ENCODE measurements at regions not wholly inside any gene's neighbourhood (a gene's known extent, or its start where the extent isn't known, plus 50 kb on each side); places are given as distances from the start of the nearest gene placed in this dataset.

GRCh38 chr1:115577513-115577912 is 64.3 kb upstream of the VANGL1 start:
- no peak for DNase-seq (ENCODE audit: low read depth)
- in situ Hi-C loops (cut with HindIII; ENCODE audit: low pct_unique_long_range_greater_than_20kb, low sequenced_read_pairs) = no loop called here

GRCh38 chr1:115575661-115576060 is 66.1 kb upstream of the VANGL1 start:
- in situ Hi-C loops (cut with HindIII; ENCODE audit: low pct_unique_long_range_greater_than_20kb, low sequenced_read_pairs) = no loop called here
- DNase-seq (ENCODE audit: low read depth) = no peak

- no peak for DNase-seq (ENCODE audit: low read depth)
- in situ Hi-C loops (cut with HindIII; ENCODE audit: low pct_unique_long_range_greater_than_20kb, low sequenced_read_pairs) = no loop called here
These were observed 69.1 kb upstream of the VANGL1 start for GRCh38 chr1:115572710-115573109.

- in situ Hi-C loops (cut with HindIII; ENCODE audit: low pct_unique_long_range_greater_than_20kb, low sequenced_read_pairs) = no loop called here
- DNase-seq (ENCODE audit: low read depth) = no peak
These were observed 74.3 kb upstream of the VANGL1 start for GRCh38 chr1:115567431-115567830.

GRCh38 chr1:115565791-115566190 is 76.0 kb upstream of the VANGL1 start:
- in situ Hi-C loops (cut with HindIII; ENCODE audit: low pct_unique_long_range_greater_than_20kb, low sequenced_read_pairs) = no loop called here
- DNase-seq (ENCODE audit: low read depth) = no peak

- in situ Hi-C loops (cut with HindIII; ENCODE audit: low pct_unique_long_range_greater_than_20kb, low sequenced_read_pairs) = no loop called here
- no peak for DNase-seq (ENCODE audit: low read depth)
These were observed 76.4 kb upstream of the VANGL1 start for GRCh38 chr1:115565353-115565752.

GRCh38 chr1:115564201-115564600 is 77.6 kb upstream of the VANGL1 start:
- DNase-seq (ENCODE audit: low read depth) = no peak
- in situ Hi-C loops (cut with HindIII; ENCODE audit: low pct_unique_long_range_greater_than_20kb, low sequenced_read_pairs) = no loop called here

- in situ Hi-C loops (cut with HindIII; ENCODE audit: low pct_unique_long_range_greater_than_20kb, low sequenced_read_pairs) = no loop called here
- DNase-seq (ENCODE audit: low read depth) = no peak
These were observed 81.7 kb upstream of the VANGL1 start for GRCh38 chr1:115560027-115560426.

- in situ Hi-C loops (cut with HindIII; ENCODE audit: low pct_unique_long_range_greater_than_20kb, low sequenced_read_pairs) = no loop called here
- DNase-seq (ENCODE audit: low read depth) = no peak
These were observed 83.5 kb upstream of the VANGL1 start for GRCh38 chr1:115558275-115558674.

- in situ Hi-C loops (cut with HindIII; ENCODE audit: low pct_unique_long_range_greater_than_20kb, low sequenced_read_pairs) = no loop called here
- no peak for DNase-seq (ENCODE audit: low read depth)
These were observed 84.1 kb upstream of the VANGL1 start for GRCh38 chr1:115557715-115558114.

- no peak for DNase-seq (ENCODE audit: low read depth)
- in situ Hi-C loops (cut with HindIII; ENCODE audit: low pct_unique_long_range_greater_than_20kb, low sequenced_read_pairs) = no loop called here
These were observed 85.5 kb upstream of the VANGL1 start for GRCh38 chr1:115556236-115556635.

- DNase-seq (ENCODE audit: low read depth) = no peak
- in situ Hi-C loops (cut with HindIII; ENCODE audit: low pct_unique_long_range_greater_than_20kb, low sequenced_read_pairs) = no loop called here
These were observed 86.3 kb upstream of the VANGL1 start for GRCh38 chr1:115555446-115555845.

GRCh38 chr1:115547696-115548095 is 94.1 kb upstream of the VANGL1 start:
- in situ Hi-C loops (cut with HindIII; ENCODE audit: low pct_unique_long_range_greater_than_20kb, low sequenced_read_pairs) = no loop called here
- no peak for DNase-seq (ENCODE audit: low read depth)

- in situ Hi-C loops (cut with HindIII; ENCODE audit: low pct_unique_long_range_greater_than_20kb, low sequenced_read_pairs) = no loop called here
- no peak for DNase-seq (ENCODE audit: low read depth)
These were observed 94.9 kb upstream of the VANGL1 start for GRCh38 chr1:115546846-115547245.

GRCh38 chr1:115545791-115546733 is 95.7 kb upstream of the VANGL1 start:
- DNase-seq (ENCODE audit: low read depth) = peak; percentile 94
- in situ Hi-C loops (cut with HindIII; ENCODE audit: low pct_unique_long_range_greater_than_20kb, low sequenced_read_pairs) = no loop called here

- in situ Hi-C loops (cut with HindIII; ENCODE audit: low pct_unique_long_range_greater_than_20kb, low sequenced_read_pairs) = no loop called here
- DNase-seq (ENCODE audit: low read depth) = no peak
These were observed 96.6 kb upstream of the VANGL1 start for GRCh38 chr1:115545096-115545720.

GRCh38 chr1:115544131-115544530 is 97.6 kb upstream of the VANGL1 start:
- no peak for DNase-seq (ENCODE audit: low read depth)
- in situ Hi-C loops (cut with HindIII; ENCODE audit: low pct_unique_long_range_greater_than_20kb, low sequenced_read_pairs) = no loop called here

- in situ Hi-C loops (cut with HindIII; ENCODE audit: low pct_unique_long_range_greater_than_20kb, low sequenced_read_pairs) = no loop called here
- DNase-seq (ENCODE audit: low read depth) = no peak
These were observed 98.5 kb upstream of the VANGL1 start for GRCh38 chr1:115543247-115543646.

GRCh38 chr1:115539736-115540135 is 102.0 kb upstream of the VANGL1 start:
- no peak for DNase-seq (ENCODE audit: low read depth)
- in situ Hi-C loops (cut with HindIII; ENCODE audit: low pct_unique_long_range_greater_than_20kb, low sequenced_read_pairs) = no loop called here

GRCh38 chr1:115539061-115539460 is 102.7 kb upstream of the VANGL1 start:
- in situ Hi-C loops (cut with HindIII; ENCODE audit: low pct_unique_long_range_greater_than_20kb, low sequenced_read_pairs) = no loop called here
- no peak for DNase-seq (ENCODE audit: low read depth)

Measured in Caki2 (cell line).